Stomach (tissue), 4 donors: ENCODE measurements at regions not wholly inside any gene's neighbourhood (a gene's known extent, or its start where the extent isn't known, plus 50 kb on each side); places are given as distances from the start of the nearest gene placed in this dataset.

Experiments used
- CTCF ChIP-seq, 7 experiments: fragments of 450-650 bp in 4 of 7; fragments of 200-600 bp in 3 of 7; sonication (generic) in 3 of 7; IDR thresholded peaks; one replicate each; pipeline ENCODE4 v1.5.1; 2016 to 2019; ENCODE audit warnings: antibody characterized with exemption in 7 of 7, control low read depth in 2 of 7, mild to moderate bottlenecking in 1 of 7
- EP300 ChIP-seq: sonication (generic); formaldehyde crosslinking; IDR thresholded peaks from one replicate; pipeline ENCODE4 v1.6.1; 2017; ENCODE audit warnings: antibody characterized with exemption
- POLR2A ChIP-seq, 4 donors: fragments of 450-650 bp; IDR thresholded peaks; one replicate each; pipeline ENCODE4 v1.6.1; 2016; ENCODE audit warnings: antibody characterized with exemption in 4 of 4, control low read depth in 2 of 4, mild to moderate bottlenecking in 1 of 4, moderate library complexity in 1 of 4
- POLR2AphosphoS5 ChIP-seq, 3 donors: sonication (generic); formaldehyde crosslinking; IDR thresholded peaks; one replicate each; pipeline ENCODE4 v1.6.1; 2016; ENCODE audit warnings: antibody characterized with exemption in 3 of 3

GRCh38 chr1:43074244-43074643 lies 97.8 kb downstream of the EBNA1BP2 start:
- TF ChIP-seq POLR2A (IDR thresholded peaks at IDR 0.05), result no peak
- no peak for TF ChIP-seq CTCF (IDR thresholded peaks at IDR 0.05)
- TF ChIP-seq POLR2AphosphoS5 (IDR thresholded peaks at IDR 0.05), result no peak
- TF ChIP-seq EP300, result no peak
